ENCODE measurements at regions not wholly inside any gene's neighbourhood (a gene's known extent, or its start where the extent isn't known, plus 50 kb on each side); places are given as distances from the start of the nearest gene placed in this dataset.

DNA sequence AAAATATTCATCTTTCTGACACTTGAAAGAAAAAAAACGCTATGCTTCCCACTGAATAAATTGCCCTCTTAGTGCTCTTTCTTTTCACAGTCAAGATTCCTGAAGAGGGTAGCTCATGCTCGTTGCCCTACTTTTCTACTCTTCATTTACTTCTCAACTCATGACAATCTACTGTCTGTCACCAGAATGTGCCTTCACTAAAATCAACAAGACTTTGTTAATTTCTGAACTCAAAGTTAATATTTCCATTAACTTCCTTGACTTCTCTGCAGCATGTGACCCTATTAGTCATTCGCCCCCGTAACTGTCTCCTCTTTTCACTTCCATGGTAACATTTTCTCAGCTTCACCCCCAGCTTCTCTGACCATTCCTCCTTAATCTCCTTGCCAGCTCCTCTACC is 98.9 kb upstream of the MAPRE2 start:
- Histone ChIP-seq H3K36me3 (no peaks in the 10 kb centered on the region), H3K9me3 (no peaks in the 10 kb centered on the region), H3K4me1 (no peaks in the 10 kb centered on the region), H3K4me3 (replicated peaks in 1 of 3) (no peak overlapping the region), H3K27me3 (no peaks in the 10 kb centered on the region), H3K27ac (no peak overlapping the region)
- TF ChIP-seq, protein P1, sequence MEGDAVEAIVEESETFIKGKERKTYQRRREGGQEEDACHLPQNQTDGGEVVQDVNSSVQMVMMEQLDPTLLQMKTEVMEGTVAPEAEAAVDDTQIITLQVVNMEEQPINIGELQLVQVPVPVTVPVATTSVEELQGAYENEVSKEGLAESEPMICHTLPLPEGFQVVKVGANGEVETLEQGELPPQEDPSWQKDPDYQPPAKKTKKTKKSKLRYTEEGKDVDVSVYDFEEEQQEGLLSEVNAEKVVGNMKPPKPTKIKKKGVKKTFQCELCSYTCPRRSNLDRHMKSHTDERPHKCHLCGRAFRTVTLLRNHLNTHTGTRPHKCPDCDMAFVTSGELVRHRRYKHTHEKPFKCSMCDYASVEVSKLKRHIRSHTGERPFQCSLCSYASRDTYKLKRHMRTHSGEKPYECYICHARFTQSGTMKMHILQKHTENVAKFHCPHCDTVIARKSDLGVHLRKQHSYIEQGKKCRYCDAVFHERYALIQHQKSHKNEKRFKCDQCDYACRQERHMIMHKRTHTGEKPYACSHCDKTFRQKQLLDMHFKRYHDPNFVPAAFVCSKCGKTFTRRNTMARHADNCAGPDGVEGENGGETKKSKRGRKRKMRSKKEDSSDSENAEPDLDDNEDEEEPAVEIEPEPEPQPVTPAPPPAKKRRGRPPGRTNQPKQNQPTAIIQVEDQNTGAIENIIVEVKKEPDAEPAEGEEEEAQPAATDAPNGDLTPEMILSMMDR (IDR thresholded peaks at IDR 0.05), result no peak
- TF ChIP-seq POLR2A (IDR thresholded peaks at IDR 0.05), result no peak
- WGBS, 2 donors, result 49 to 53% methylated on average over 4 of the region's 4 CpGs
- DNase-seq, result no peak
- intact Hi-C loops (cut with DNase I), result no loop called here

DNA sequence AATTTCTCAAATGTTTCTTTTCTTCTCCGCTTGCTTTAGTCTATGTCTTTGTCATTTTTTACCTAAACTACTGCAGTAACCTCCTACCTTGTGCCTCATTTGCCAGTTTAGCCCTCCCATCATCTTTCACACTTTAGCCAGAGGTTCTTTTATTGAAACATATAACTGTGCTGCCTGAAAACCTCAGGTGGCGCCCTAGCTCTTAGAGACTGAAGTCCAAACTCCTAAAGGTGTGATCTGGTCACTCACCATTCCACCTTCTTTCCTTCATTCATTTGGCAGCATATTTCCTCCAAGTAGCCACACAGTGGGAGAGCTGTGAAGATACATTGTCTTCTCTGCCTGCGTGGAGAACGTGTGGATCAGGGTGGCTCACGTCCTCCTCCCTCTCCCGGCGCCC is 98.2 kb upstream of the MAPRE2 start:
- H3K9me3 ChIP-seq, result no peaks in the 10 kb centered on the region
- no peak overlapping the region for H3K27ac ChIP-seq
- intact Hi-C loops (cut with DNase I), result no loop called here
- DNase-seq, result no peak
- 85 to 92% methylated on average over 7 of the region's 7 CpGs for WGBS, 2 donors
- TF ChIP-seq, protein P1 (IDR thresholded peaks at IDR 0.05), result no peak
- no peak for TF ChIP-seq POLR2A (IDR thresholded peaks at IDR 0.05)
- no peaks in the 10 kb centered on the region for H3K27me3 ChIP-seq
- no peaks in the 10 kb centered on the region for H3K36me3 ChIP-seq
- no peaks in the 10 kb centered on the region for H3K4me1 ChIP-seq
- no peak overlapping the region for H3K4me3 ChIP-seq (replicated peaks in 1 of 3)

DNA sequence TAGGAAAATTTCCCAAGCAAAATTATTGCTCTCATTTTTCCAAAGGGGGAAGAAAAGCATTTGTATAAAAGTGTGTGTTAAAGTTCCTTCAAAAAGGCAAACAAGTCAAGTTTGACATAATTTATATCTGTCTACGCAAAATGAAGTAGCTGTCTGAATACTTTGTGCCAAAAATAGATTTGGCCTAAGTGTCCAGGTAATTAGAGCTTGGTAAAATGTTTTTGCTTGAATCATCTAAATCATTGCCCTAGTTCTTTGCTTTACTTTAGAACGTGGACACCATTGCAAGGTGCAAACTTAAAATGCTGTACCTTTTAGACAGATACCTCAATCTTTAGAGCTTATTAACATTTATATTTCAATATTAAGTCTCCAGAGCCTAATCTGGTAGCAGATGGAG is 97.6 kb upstream of the MAPRE2 start:
- no peak for DNase-seq
- WGBS, 2 donors, result 75 to 90% methylated on average over 2 of the region's 2 CpGs
- Histone ChIP-seq H3K4me3 (replicated peaks in 1 of 3) (no peak overlapping the region), H3K9me3 (no peaks in the 10 kb centered on the region), H3K4me1 (no peaks in the 10 kb centered on the region), H3K27ac (no peak overlapping the region), H3K27me3 (no peaks in the 10 kb centered on the region), H3K36me3 (no peaks in the 10 kb centered on the region)
- TF ChIP-seq, protein P1 (IDR thresholded peaks at IDR 0.05), result no peak
- intact Hi-C loops (cut with DNase I), result no loop called here

DNA sequence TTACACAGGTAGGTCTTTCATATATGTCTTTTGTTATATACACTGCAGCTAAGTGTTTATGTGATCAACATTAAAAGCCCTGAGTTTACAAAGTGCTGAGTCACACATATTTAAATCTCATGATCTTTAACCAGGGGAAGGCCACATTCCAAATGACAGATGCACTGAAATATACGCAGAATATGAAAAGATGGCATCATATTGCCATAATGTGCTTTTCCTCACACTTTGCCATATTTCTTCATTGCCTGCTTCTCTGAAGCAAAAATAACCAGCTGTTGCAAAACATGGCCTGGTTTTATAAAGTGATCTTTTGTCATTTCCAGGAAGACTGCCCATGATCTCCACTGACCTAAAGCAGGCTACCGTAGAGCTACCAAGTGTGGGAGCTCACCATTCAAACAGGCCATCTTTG is 93.5 kb upstream of the MAPRE2 start:
- H3K4me3 ChIP-seq (replicated peaks in 1 of 3), result no peak overlapping the region
- no peak overlapping the region for H3K27ac ChIP-seq
- H3K36me3 ChIP-seq, result no peaks in the 10 kb centered on the region
- TF ChIP-seq, protein P1 (IDR thresholded peaks at IDR 0.05), result no peak
- TF ChIP-seq POLR2A (IDR thresholded peaks at IDR 0.05), result no peak
- intact Hi-C loops (cut with DNase I), result no loop called here
- no peak for DNase-seq
- no peaks in the 10 kb centered on the region for H3K9me3 ChIP-seq
- no peaks in the 10 kb centered on the region for H3K4me1 ChIP-seq
- WGBS, 2 donors, result 90 to 96% methylated on average over 2 of the region's 2 CpGs
- H3K27me3 ChIP-seq, result no peaks in the 10 kb centered on the region

DNA sequence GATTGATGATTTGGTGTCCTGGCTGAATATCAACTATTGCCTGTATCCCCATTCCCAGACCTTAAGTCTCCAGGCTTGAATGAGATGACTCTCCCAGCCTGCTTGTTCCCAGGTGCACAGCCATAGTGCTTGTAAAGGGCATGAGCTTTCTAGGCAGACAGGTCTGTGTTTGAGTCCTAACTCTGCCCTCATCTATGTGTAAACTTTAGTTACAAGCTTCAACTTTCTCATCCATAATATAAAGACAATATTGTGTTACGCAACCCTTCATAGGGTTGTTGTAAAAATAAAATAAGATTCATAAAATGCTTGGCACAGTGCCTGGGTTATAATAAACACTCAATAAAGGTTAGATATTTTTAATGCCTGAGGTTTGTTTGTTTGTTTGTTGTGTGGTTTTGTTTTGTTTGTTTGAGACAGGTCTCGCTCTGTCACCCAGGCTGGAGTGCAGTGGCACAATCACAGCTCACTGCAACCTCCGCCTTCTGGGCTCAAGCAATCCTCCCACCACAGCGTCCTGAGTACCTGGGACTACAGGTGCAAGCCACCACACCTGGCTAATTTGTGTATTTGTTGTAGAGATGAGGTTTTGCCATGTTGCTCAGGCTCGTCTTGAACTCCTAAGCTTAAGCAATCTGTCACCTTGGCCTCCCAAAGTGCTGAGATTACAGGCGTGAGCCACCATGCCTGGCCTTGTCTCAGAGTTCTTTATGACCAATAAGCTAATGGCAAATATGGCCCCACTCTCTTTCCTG is 89.4 kb upstream of the MAPRE2 start:
- H3K27me3 ChIP-seq, result no peaks in the 10 kb centered on the region
- no peak overlapping the region for H3K27ac ChIP-seq
- TF ChIP-seq POLR2A (IDR thresholded peaks at IDR 0.05), result no peak
- TF ChIP-seq, protein P1 (IDR thresholded peaks at IDR 0.05), result no peak
- peaks cover 0 to 2% of the 10 kb centered on the region in 2 donors for H3K4me1 ChIP-seq
- 93 to 95% methylated on average over 6 of the region's 6 CpGs for WGBS, 2 donors
- no peaks in the 10 kb centered on the region for H3K36me3 ChIP-seq
- intact Hi-C loops (cut with DNase I), result no loop called here
- DNase-seq, result no peak
- no peaks in the 10 kb centered on the region for H3K9me3 ChIP-seq
- H3K4me3 ChIP-seq (replicated peaks in 1 of 3), result no peak overlapping the region

Data from thyroid gland (tissue), 4 donors.